GM19023 (cell line): ENCODE measurements at regions not wholly inside any gene's neighbourhood (a gene's known extent, or its start where the extent isn't known, plus 50 kb on each side); places are given as distances from the start of the nearest gene placed in this dataset.
"Not testable (repeated sequence)": the region's sequence is repeated elsewhere in the genome, so short reads cannot be mapped to it uniquely, and the experiment has no call there.

Source experiments
- ATAC-seq: cut with Tn5 transposase; IDR thresholded peaks from one replicate; pipeline ENCODE4 v1.9.1; 2021; ENCODE audit warnings: mild to moderate bottlenecking, moderate library complexity; ENCODE audit not compliant: unreplicated experiment

DNA sequence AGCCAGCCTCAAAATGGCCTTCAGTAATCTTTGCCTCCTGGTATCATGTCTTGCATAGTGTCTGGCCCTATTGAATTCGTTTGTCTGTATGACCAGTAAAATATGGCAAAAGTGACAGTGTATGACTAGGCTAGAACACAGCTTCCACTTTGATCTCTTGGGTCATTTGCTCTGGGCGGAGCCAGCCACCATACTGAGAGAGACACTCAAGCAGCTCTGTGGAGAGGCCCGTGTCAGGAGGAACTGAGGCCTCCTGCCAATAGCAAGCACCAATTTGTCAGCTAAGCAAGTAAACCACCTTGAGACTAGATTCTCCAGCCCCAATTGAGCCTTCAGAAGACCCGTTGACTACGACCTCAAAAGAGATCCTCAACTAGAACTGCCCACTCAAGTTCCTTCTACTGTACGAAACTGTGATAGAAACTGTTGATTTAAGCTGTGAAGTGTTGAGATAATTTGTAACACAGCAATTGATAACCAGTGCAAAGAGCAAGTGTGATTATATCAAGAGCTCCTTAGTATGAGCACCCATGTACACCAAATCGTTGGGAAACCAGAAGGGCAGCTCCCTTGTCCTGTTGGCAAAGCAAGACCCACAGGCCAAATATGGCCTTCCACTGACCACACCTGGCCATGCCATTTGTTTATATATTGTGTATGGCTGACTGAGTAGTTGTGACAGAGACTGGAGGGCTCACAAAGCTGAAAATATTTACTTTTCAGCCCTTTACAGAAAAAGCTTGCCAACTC is 52.7 kb upstream of the SERBP1 start:
- ATAC-seq = no peak

DNA sequence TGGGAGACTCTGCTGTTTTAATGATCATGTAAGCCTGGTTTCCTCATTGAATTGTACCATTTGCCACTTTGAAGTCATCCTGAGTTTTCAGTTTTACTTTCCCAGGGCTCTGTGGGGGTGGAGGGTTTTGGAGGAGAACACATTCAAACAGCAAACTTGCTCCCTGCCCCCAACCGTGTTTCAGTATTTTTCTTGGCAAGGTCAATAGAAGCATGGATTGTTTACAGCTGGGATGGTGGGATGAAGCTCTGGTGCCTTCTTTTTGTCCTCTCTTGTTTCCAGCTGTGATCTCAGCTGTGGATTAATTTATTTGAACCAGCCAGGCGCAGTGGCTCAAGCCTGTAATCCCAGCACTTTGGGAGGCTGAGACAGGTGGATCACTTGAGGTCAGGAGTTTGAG is 54.3 kb upstream of the SERBP1 start:
- ATAC-seq = no peak

GRCh38 chr1:67485046-67485811 is 55.0 kb upstream of the SERBP1 start:
- no peak for ATAC-seq

DNA sequence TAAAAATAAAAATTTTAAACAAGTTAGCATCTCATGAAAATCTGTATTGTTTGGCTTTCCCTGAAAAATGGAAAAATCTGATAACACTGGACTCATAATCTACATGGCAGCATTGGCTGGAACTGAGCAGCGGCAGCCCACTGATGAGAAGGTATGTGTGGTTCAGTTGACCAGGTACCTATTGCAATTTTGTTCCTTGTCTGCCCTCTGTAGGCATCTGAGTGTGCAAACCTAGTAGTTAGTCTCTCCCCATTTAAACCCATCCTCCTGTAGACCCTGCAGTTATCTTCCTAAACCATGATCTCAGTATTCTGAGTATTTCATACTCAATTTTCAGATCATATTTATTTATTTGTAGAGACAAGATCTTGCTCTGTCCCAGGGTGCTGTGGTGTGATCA is 59.4 kb upstream of the SERBP1 start:
- no peak for ATAC-seq

DNA sequence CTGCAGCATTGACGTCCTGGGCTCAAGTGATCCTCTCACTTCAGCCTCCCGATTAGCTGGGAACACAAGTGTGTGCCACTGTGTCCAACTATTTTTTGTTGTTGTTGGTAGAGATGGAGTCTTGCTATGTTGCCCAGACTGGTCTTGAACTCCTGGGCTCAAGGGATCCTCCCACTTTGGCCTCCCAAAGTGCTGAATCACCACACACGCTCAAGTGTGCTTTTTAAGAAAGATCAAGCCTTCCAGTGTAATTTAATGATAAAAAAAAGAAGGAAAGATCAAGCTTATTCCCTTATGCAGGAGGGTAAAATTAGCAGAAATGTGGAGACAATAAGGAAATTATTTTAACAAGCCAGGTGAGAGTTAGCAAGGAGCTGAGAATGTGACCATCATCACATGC is 61.1 kb upstream of the SERBP1 start:
- no peak for ATAC-seq

GRCh38 chr1:67493148-67493547 is 62.9 kb upstream of the SERBP1 start:
- ATAC-seq = no peak

- ATAC-seq = no peak
These were observed 65.1 kb upstream of the SERBP1 start for GRCh38 chr1:67495327-67495726.

DNA sequence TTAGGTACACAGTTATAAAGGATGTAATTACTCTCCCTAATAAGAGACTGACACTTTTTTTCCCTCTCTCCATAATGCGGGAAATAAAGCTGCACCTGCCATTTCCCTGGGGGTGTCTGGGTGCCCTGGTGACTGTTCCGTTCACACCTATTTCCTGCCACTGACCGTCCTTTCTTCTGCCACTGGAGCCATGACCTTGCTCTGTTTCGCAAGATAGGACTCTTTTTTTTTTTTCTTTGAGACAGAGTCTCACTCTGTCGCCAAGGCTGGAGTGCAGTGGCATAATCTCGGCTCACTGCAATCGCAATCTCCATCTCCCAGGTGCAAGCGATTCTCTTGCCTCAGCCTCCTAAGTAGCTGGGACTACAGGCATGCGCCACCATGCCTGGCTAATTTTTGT is 66.1 kb upstream of the SERBP1 start:
- no peak for ATAC-seq

- ATAC-seq = peak; percentile 99
These were observed 70.3 kb upstream of the SERBP1 start for GRCh38 chr1:67500413-67500959.

GRCh38 chr1:67503974-67504373 is 73.8 kb upstream of the SERBP1 start:
- ATAC-seq = no peak

DNA sequence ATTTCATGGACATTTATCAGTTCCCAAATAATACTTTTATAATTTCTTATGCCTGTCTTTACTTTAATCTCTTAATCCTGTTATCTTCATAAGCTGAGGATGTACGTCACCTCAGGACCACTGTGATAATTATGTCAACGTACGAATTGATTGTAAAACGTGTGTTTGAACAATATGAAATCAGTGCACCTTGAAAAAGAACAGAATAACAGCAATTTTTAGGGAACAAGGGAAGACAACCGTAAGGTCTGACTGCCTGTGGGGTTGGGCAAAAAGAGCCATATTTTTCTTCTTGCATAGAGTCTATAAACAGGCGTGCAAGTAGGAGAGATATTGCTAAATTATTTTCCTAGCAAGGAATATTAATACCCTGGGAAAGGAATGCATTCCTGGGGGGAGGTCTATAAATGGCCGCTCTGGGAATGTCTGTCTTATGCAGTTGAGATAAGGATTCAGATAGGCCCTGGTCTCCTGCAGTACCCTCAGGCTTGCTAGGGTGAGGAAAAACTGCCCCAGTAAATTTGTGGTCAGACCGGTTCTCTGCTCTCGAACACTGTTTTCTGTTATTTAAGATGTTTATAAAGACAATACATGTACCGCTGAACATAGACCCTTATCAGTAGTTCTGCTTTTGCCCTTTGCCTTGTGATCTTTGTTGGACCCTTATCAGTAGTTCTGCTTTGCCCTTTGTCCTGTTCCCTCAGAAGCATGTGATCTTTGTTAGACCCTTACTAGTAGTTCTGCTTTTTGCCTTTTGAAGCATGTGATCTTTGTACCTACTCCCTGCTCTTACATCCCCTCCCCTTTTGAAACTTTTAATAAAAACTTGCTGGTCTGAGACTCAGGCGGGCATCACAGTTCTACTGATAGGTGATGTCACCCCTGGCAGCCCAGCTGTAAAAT is 83.4 kb upstream of the SERBP1 start:
- not testable (repeated sequence) for ATAC-seq

GRCh38 chr1:67514300-67514699 is 84.1 kb upstream of the SERBP1 start:
- no peak for ATAC-seq

DNA sequence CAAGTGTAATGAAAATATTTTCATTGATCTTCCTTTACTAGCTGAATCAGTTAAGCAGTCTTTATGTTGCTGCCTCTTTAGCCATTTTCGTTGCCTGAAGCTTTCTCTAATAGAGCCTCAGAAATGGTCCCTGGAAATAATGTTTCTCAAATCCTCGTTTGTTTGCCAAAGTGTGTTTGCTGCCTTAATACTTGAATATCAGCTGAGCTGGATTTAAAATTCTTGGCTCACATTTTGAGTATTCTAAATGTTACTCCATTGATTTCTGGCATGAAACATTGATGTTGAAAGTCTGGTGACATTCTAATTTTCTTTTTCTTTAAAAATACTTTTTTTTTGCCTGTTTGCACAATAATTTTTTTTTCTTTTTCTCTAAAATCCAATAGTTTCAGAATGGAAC is 84.6 kb upstream of the SERBP1 start:
- ATAC-seq = no peak

DNA sequence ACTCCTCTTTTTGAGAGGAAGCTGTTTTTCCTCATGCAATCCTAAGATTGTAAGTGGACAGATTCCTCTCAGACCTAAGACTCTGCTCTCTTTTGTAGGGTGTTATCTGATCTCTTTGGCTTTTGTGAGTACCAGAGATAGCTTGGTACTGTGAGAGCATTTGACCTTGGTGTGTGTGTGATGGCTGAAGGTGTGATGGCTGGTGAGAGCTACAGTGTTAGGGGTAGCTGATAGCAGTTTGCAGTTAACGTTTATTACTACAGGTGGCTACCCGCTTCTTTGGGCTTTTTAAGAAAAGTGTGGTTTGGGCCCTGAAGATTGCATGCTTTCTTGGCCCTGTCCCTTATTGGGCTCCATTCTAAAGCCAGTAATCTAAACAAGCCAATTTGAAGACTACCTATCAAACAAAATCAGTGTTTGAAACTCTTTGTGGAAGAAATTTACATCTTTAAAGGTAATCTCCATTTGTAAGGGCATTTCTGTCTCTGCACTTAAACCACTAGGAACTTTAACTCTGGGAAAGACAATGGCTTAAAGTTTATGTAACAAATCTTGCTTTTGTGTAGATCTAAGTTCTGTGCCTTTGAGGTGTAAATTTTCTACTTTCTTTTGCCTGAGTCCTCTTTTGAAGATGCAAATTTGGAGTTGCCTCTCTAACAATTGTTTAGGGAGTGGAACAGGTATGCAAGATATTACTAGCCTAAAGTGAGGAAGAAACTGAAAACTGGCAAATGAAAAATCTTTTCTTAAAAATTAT is 85.3 kb upstream of the SERBP1 start:
- ATAC-seq = no peak

- no peak for ATAC-seq
These were observed 86.8 kb upstream of the SERBP1 start for GRCh38 chr1:67517046-67517445.

DNA sequence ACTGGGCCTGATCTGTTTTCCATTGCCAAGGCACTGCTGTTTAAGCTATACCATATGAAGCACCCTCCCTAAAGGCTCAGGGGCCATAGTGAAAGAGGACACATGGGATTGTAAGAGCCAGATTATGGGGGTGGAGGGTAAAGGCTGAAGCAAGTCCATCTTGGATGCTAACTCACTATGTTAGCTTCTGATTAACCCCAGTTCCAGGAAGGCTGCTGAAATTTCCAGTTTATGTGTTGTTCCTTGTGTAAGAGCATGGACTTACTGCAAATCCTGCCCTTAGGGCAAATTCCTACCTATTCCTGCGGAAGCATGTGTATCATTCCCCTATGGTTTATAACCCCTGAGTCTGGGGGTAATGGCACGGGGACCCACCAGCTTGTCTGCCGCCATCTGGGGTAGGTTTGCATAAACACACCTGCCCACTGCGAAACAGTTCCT is 91.8 kb upstream of the SERBP1 start:
- no peak for ATAC-seq

DNA sequence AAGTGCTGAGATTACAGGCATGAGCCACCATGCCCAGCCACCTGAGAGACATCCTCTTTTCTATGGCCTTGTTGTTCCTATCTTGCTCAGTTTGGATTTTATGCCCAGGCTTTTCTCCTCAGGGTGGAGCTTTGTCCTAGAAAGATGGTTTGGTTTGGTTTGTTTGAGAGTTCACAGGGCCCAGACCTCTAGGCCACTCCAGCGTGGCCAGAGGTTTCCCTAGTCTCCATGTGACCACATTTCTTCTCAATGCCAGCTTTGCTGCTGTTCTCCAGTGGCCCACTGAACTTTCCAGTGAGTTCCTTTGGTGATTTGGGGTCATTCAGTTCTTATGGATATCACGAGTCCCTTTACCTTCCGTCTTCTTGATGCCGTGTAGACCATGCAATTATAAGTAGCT is 92.6 kb upstream of the SERBP1 start:
- ATAC-seq = no peak

- ATAC-seq = no peak
These were observed 94.2 kb upstream of the SERBP1 start for GRCh38 chr1:67524143-67525052.

GRCh38 chr1:67525053-67525760 is 95.0 kb upstream of the SERBP1 start:
- ATAC-seq = no peak
